ENCODE measurements at regions not wholly inside any gene's neighbourhood (a gene's known extent, or its start where the extent isn't known, plus 50 kb on each side); places are given as distances from the start of the nearest gene placed in this dataset.

DNA sequence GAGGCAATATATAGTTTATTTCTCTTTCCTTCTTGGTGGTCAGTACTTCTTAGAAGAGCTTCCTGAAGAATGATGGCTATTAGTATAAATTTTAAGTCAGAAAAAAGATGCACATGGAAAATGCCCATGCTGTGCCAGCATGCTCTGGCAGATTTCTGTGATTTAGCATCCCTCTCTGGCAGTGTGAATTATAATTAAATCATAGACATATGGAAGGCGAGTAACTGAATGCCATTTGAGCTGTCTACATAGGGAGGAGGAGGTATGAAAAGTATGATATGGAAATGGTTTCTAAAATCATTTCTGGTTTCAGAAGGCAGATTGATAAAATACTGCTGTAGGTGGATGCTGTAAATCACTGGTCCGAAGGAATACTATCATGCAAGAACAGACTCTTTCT lies 754.9 kb upstream of the LRATD1 start:
- Mint-ChIP-seq H3K4me1 (no peaks in the 10 kb centered on the region), H3K27ac (ENCODE audit: low read depth) (no peak overlapping the region), H3K4me3 (no peak overlapping the region), H3K27me3 (no peaks in the 10 kb centered on the region), H3K36me3 (ENCODE audit: insufficient read depth) (no peaks in the 10 kb centered on the region), H3K9me3 (peaks cover 10% of the 10 kb centered on the region)
- DNase-seq (ENCODE audit: low spot score in 2 of 2) (no peak), ATAC-seq (replicated peaks; ENCODE audit: extremely low read depth, poor library complexity, severe bottlenecking) (no peak)

DNA sequence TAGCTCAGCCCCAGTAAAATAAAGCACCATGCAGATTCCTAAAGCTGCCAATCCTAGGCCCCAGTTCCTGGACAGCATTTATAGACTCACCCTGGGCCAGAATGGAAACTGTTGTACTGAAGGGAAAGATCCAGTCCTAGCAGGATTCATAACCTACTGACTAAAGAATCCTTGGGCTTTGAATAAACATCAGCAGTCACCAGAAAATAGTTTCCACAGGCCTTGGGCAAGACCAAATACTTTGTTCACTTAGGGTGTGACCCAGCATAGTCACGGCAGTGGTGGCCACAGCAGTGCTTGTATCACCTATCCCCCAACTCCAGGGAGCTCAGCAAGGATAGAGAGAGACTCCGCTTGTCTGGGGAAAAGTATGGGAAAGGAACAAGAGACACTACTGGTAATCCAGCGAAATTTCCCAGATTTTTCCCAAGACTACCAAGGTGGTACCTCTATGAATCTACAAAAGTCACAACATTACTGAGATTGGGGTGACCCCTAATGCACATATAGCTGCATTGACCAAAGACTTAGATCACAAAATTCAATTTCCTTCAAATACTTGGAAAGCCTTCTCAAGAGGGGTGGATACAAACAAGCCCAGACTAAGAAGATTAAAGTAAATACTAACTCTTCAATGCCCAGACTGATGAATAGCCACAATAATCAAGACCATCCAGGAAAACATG lies 748.1 kb upstream of the LRATD1 start:
- H3K9me3 Mint-ChIP-seq: no peaks in the 10 kb centered on the region
- H3K27me3 Mint-ChIP-seq: no peaks in the 10 kb centered on the region
- H3K36me3 Mint-ChIP-seq (ENCODE audit: insufficient read depth): no peaks in the 10 kb centered on the region
- ATAC-seq (replicated peaks; ENCODE audit: extremely low read depth, poor library complexity, severe bottlenecking) (no peak), DNase-seq (ENCODE audit: low spot score in 2 of 2) (no peak)
- no peak overlapping the region for H3K27ac Mint-ChIP-seq (ENCODE audit: low read depth)
- no peaks in the 10 kb centered on the region for H3K4me1 Mint-ChIP-seq
- H3K4me3 Mint-ChIP-seq: no peak overlapping the region

DNA sequence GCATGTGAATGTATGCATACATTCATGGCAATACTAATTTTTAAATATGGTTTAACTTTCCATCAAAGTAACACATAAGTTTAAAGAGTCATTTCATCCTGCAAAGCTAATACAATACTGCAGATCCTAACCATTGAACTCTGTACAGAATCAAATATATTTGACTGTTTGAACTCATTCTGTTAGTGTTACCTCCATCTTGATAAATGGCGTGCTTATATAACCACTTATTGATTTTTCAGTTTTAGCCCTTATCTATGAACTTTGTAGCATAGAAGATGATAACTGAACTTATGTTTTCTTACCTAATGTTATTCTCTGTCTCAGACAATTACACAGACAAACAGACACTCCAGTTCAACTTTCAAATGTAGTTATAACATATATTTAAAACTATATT lies 731.0 kb upstream of the LRATD1 start:
- no peaks in the 10 kb centered on the region for H3K36me3 Mint-ChIP-seq (ENCODE audit: insufficient read depth)
- DNase-seq (ENCODE audit: low spot score in 2 of 2): no peak
- no peak for ATAC-seq (replicated peaks; ENCODE audit: extremely low read depth, poor library complexity, severe bottlenecking)
- no peak overlapping the region for H3K4me3 Mint-ChIP-seq
- H3K9me3 Mint-ChIP-seq: peaks cover 8% of the 10 kb centered on the region
- no peaks in the 10 kb centered on the region for H3K4me1 Mint-ChIP-seq
- no peaks in the 10 kb centered on the region for H3K27me3 Mint-ChIP-seq
- no peak overlapping the region for H3K27ac Mint-ChIP-seq (ENCODE audit: low read depth)

DNA sequence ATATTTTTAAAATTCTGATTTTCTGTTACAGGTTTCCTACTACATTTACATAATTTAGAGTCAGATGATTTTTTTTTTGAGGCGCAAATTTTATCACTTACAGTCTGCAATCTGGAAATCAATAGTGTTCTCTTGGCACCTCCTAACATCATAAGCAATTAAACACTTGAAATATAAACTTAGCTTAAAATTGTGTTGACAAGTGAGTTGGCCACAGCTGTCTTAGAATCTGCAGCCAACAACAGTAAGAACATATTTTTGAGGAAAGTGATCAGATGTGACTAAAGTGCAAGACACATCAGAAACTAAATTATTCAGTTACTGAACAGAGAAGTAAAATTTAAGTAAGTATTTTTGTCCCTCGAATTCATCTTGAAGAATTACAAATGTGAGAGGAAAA lies 726.7 kb upstream of the LRATD1 start:
- no peaks in the 10 kb centered on the region for H3K4me1 Mint-ChIP-seq
- no peak overlapping the region for H3K27ac Mint-ChIP-seq (ENCODE audit: low read depth)
- no peaks in the 10 kb centered on the region for H3K36me3 Mint-ChIP-seq (ENCODE audit: insufficient read depth)
- no peak for ATAC-seq (replicated peaks; ENCODE audit: extremely low read depth, poor library complexity, severe bottlenecking)
- DNase-seq (ENCODE audit: low spot score in 2 of 2): no peak
- H3K27me3 Mint-ChIP-seq: no peaks in the 10 kb centered on the region
- H3K9me3 Mint-ChIP-seq: peaks cover 6% of the 10 kb centered on the region
- H3K4me3 Mint-ChIP-seq: no peak overlapping the region

DNA sequence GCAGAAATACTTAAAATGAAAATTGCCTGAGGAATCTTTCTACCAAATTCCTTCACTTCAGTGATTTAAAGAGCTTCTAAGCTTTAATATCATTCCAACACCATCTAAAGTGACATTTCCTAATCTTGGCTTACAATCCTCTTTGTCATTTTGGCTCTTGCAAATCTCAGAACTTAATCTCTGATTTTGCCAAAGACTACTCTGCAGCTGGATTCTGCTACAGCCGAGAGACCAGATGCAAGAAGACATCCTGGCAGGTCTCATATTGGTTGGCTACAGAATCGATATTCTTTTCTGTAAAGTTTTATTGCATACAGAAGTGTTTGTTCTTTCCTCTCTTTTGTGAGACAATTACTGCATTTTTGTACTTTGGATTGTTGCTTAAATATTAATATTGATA lies 716.5 kb upstream of the LRATD1 start:
- no peak overlapping the region for H3K4me3 Mint-ChIP-seq
- ATAC-seq (replicated peaks; ENCODE audit: extremely low read depth, poor library complexity, severe bottlenecking): no peak

DNA sequence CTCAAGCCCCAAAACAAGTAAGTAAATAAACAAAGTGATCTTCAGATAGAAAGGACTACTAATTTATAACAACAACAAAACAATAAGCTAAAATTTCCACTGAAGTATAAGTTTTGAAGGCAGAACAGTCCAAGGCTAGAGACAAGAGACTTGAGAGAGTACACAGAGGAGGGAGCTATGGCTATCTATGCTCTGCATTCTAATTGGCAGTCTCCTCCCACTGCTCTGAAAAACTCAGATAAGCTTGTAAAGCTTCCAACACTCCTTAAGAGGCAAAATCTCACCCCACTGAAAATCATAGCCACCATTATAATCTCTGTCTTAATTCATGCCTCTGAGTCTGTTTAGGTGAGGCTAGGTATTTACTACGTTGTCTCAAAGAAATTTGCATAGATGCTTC lies 714.6 kb upstream of the LRATD1 start:
- Mint-ChIP-seq H3K27me3 (no peaks in the 10 kb centered on the region), H3K36me3 (ENCODE audit: insufficient read depth) (no peaks in the 10 kb centered on the region), H3K4me3 (no peak overlapping the region), H3K9me3 (peaks cover 15% of the 10 kb centered on the region), H3K27ac (ENCODE audit: low read depth) (no peak overlapping the region), H3K4me1 (no peaks in the 10 kb centered on the region)
- ATAC-seq (replicated peaks; ENCODE audit: extremely low read depth, poor library complexity, severe bottlenecking) (no peak), DNase-seq (ENCODE audit: low spot score in 2 of 2) (no peak)

More for the DNA sequence above, 716.5 kb upstream of the LRATD1 start:
- no peaks in the 10 kb centered on the region for H3K27me3 Mint-ChIP-seq
- H3K36me3 Mint-ChIP-seq (ENCODE audit: insufficient read depth): no peaks in the 10 kb centered on the region
- no peak overlapping the region for H3K27ac Mint-ChIP-seq (ENCODE audit: low read depth)
- no peaks in the 10 kb centered on the region for H3K4me1 Mint-ChIP-seq
- no peak for DNase-seq (ENCODE audit: low spot score in 2 of 2)
- H3K9me3 Mint-ChIP-seq: peaks cover 15% of the 10 kb centered on the region

DNA sequence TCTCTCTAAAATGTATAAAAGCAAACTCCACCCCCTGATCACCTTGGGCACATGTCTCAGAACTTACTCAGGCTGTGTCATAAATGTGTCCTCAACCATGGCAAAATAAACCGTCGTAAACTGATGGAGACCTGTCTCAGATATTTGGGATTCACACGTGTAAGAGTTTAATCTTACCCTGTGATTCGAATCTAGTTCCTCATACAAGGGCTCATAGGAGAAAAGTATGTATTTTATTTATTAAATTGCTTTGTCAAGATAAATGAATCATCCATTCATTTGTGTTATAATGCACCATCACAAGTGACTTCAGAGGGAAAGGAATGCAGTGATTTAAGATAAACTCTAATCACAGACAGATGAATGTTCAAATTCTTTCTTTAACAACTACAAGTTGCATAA lies 712.5 kb upstream of the LRATD1 start:
- no peaks in the 10 kb centered on the region for H3K27me3 Mint-ChIP-seq
- H3K9me3 Mint-ChIP-seq: peaks cover 15% of the 10 kb centered on the region
- ATAC-seq (replicated peaks; ENCODE audit: extremely low read depth, poor library complexity, severe bottlenecking): no peak
- no peaks in the 10 kb centered on the region for H3K4me1 Mint-ChIP-seq
- no peaks in the 10 kb centered on the region for H3K36me3 Mint-ChIP-seq (ENCODE audit: insufficient read depth)
- H3K4me3 Mint-ChIP-seq: no peak overlapping the region
- H3K27ac Mint-ChIP-seq (ENCODE audit: low read depth): no peak overlapping the region
- no peak for DNase-seq (ENCODE audit: low spot score in 2 of 2)

DNA sequence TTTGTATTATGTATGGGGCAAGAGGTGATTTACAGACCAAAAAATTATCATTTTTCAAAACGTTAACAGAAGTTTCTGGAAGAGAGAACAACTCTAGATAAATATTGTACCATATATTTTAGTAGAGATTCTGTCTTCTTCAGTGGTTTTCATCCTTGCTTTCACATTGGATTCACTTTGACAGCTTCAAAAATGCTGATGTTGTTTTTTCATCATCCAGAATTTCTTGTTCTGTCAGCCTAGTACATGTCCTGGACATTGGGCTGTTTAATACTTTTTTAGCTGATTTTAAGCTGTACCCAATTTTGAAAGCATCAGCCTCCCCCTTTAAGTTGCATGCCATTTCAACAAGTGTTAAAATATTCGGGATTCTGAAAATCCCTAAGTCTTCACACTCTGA lies 711.3 kb upstream of the LRATD1 start:
- no peak overlapping the region for H3K27ac Mint-ChIP-seq (ENCODE audit: low read depth)
- H3K4me1 Mint-ChIP-seq: no peaks in the 10 kb centered on the region
- no peaks in the 10 kb centered on the region for H3K27me3 Mint-ChIP-seq
- no peak overlapping the region for H3K4me3 Mint-ChIP-seq
- H3K36me3 Mint-ChIP-seq (ENCODE audit: insufficient read depth): no peaks in the 10 kb centered on the region
- DNase-seq (ENCODE audit: low spot score in 2 of 2) (no peak), ATAC-seq (replicated peaks; ENCODE audit: extremely low read depth, poor library complexity, severe bottlenecking) (no peak)
- H3K9me3 Mint-ChIP-seq: peaks cover 15% of the 10 kb centered on the region

DNA sequence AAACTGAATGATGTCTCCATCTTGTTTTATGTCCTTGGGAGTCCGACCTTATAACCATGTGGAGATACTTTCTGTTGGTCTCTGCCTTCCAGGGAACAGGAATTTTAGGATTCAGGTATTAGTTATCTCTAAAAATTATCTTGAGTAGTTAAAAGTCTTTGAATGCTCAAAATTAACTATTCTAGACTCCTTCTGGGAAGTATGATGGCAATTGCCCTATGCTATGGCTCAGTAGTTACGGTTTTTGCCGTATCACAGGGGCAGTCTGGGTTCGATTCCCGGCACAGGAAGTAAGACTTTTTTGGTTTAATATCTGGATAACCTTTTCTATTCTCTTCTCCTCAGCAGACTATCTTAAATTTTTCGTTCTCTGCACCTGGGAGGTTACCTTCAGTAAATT lies 708.7 kb upstream of the LRATD1 start:
- H3K4me1 Mint-ChIP-seq: no peaks in the 10 kb centered on the region
- H3K9me3 Mint-ChIP-seq: peaks cover 13% of the 10 kb centered on the region
- H3K27me3 Mint-ChIP-seq: no peaks in the 10 kb centered on the region

DNA sequence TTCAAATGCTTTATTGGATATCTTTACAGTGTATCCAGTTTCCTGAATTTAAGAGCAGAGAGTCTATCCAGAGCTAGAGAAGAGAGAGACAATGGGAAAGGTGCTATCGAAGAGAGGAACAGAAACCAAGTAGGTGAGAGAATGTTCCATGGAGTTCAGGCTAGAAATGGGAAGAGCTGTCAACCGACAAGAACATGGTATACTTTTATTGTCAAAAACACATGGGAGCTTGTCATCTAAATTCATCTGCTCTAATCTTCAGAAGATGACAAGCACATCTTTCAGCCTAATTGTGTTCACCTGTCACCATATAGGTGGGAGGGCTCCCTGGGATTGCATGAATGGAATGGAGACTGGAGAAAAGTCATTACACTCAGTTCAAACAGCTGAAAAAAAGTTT lies 690.4 kb upstream of the LRATD1 start:
- DNase-seq (ENCODE audit: low spot score in 2 of 2): no peak
- Mint-ChIP-seq H3K27ac (ENCODE audit: low read depth) (no peak overlapping the region), H3K9me3 (peaks cover 21% of the 10 kb centered on the region), H3K27me3 (no peaks in the 10 kb centered on the region), H3K4me1 (no peaks in the 10 kb centered on the region), H3K36me3 (ENCODE audit: insufficient read depth) (no peaks in the 10 kb centered on the region), H3K4me3 (no peak overlapping the region)
- no peak for ATAC-seq (replicated peaks; ENCODE audit: extremely low read depth, poor library complexity, severe bottlenecking)

More for the DNA sequence above, 708.7 kb upstream of the LRATD1 start:
- DNase-seq (ENCODE audit: low spot score in 2 of 2) (no peak), ATAC-seq (replicated peaks; ENCODE audit: extremely low read depth, poor library complexity, severe bottlenecking) (no peak)
- Mint-ChIP-seq H3K4me3 (no peak overlapping the region), H3K36me3 (ENCODE audit: insufficient read depth) (no peaks in the 10 kb centered on the region), H3K27ac (ENCODE audit: low read depth) (no peak overlapping the region)

DNA sequence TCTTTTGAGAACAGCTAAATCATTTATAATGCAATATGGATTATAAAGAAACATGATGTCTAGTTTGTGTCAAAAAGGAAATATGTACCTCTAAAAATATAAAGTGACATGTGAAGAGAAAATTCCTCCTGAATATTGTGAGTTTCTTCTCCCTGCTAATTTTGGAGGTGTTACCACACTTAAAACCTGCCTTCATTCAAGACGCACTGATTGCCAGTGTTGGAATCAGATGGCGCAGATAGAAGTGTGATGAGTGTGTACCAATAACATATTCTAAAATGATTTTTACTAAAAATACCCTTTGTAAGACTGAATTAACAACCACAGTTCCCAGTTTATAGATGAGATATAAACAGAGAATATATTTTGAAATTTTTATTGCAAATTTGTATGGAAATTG lies 681.8 kb upstream of the LRATD1 start:
- no peak for DNase-seq (ENCODE audit: low spot score in 2 of 2)
- Mint-ChIP-seq H3K4me1 (no peaks in the 10 kb centered on the region), H3K4me3 (no peak overlapping the region), H3K36me3 (ENCODE audit: insufficient read depth) (no peaks in the 10 kb centered on the region), H3K27me3 (no peaks in the 10 kb centered on the region), H3K27ac (ENCODE audit: low read depth) (no peak overlapping the region), H3K9me3 (peaks cover 12% of the 10 kb centered on the region)
- no peak for ATAC-seq (replicated peaks; ENCODE audit: extremely low read depth, poor library complexity, severe bottlenecking)

DNA sequence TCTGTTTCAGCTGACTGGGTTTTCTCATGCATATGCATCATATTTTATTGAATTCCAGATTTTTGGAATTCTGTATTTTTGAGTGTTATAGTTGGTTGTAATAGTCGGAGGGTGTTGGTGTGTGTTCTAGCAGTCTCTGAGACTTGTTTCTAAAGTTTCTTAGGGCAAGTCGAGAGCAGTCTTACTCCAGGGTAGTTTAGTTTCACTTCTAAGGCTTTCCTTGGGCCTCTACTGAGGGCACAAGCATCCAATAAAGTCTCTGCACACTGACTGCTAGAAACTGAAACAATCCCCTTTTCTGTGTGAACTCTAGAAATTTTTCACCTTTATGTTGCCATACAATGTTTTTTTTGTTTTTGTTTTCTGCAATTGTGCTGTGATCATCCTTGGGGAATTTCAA lies 663.7 kb upstream of the LRATD1 start:
- ATAC-seq (replicated peaks; ENCODE audit: extremely low read depth, poor library complexity, severe bottlenecking) (no peak), DNase-seq (ENCODE audit: low spot score in 2 of 2) (no peak)
- Mint-ChIP-seq H3K4me3 (no peak overlapping the region), H3K9me3 (peaks cover 13% of the 10 kb centered on the region), H3K27me3 (no peaks in the 10 kb centered on the region), H3K27ac (ENCODE audit: low read depth) (no peak overlapping the region), H3K4me1 (no peaks in the 10 kb centered on the region), H3K36me3 (ENCODE audit: insufficient read depth) (no peaks in the 10 kb centered on the region)

DNA sequence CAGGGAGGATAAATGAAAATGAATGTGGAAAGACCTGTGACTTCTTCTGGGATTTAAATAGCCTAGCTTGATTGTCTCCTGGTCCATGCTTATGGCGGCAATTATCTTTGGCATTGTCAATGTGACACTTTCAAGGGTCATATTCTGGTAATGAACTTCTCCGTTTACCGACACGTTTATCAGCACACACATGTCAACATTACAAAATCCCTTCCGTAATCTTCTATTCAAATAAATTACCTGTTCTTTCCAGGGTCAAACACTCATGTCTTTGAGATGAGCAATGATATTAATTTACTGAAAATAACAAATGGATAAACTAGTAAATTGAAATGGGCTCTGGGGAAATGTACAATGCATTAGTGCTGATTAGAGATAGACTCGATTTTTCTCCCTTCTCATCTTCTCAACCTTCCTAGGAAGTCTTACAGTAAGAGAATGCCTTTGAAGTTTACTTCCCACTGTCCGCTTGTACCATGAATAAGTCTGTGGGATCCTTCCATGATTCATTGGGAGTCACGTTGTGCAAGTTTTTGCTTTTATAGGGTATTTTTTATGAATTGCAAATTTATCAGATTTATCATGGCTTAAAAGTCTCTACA lies 646.3 kb upstream of the LRATD1 start:
- no peak for ATAC-seq (replicated peaks; ENCODE audit: extremely low read depth, poor library complexity, severe bottlenecking)
- H3K9me3 Mint-ChIP-seq: peaks cover 39% of the 10 kb centered on the region
- H3K4me3 Mint-ChIP-seq: no peak overlapping the region
- no peaks in the 10 kb centered on the region for H3K36me3 Mint-ChIP-seq (ENCODE audit: insufficient read depth)
- no peaks in the 10 kb centered on the region for H3K4me1 Mint-ChIP-seq
- no peaks in the 10 kb centered on the region for H3K27me3 Mint-ChIP-seq
- no peak overlapping the region for H3K27ac Mint-ChIP-seq (ENCODE audit: low read depth)
- no peak for DNase-seq (ENCODE audit: low spot score in 2 of 2)

Measured in central memory CD8-positive, alpha-beta T cell (primary cell).